ENCODE measurements at regions not wholly inside any gene's neighbourhood (a gene's known extent, or its start where the extent isn't known, plus 50 kb on each side); places are given as distances from the start of the nearest gene placed in this dataset.

- Histone ChIP-seq H3K4me2 (ENCODE audit: low read length) (no peak overlapping the region), H3K9me3 (ENCODE audit: control insufficient read depth, insufficient read depth, low read length) (no peaks in the 10 kb centered on the region), H3K27ac (ENCODE audit: low read depth, low read length) (no peak overlapping the region), H3K4me1 (ENCODE audit: control insufficient read depth, low read length) (no peaks in the 10 kb centered on the region), H4K20me1 (ENCODE audit: control insufficient read depth, insufficient read depth, low read depth, low read length) (no peaks in the 10 kb centered on the region), H3K36me3 (ENCODE audit: control insufficient read depth, low read length) (no peaks in the 10 kb centered on the region), H3F3A (ENCODE audit: control insufficient read depth, insufficient read depth) (no peaks in the 10 kb centered on the region), H3K27me3 (ENCODE audit: control insufficient read depth, low read length) (no peaks in the 10 kb centered on the region), H3K79me2 (ENCODE audit: control insufficient read depth, low read length) (no peaks in the 10 kb centered on the region), H3K4me3 (ENCODE audit: low read length) (no peak overlapping the region), H3K9me2 (replicated peaks; ENCODE audit: control insufficient read depth, low read length) (no peaks in the 10 kb centered on the region)
- TF ChIP-seq CTCF (IDR thresholded peaks at IDR 0.05; ENCODE audit: low read depth, low read length, poor library complexity, severe bottlenecking) (peak; percentile 21), EZH2phosphoT487 (IDR thresholded peaks at IDR 0.05; ENCODE audit: borderline replicate concordance, low read length) (no peak)
Observed at GRCh38 chr1:5620997-5621396, 371.2 kb downstream of the NPHP4 start.

- Histone ChIP-seq H3K4me1 (ENCODE audit: control insufficient read depth, low read length) (no peaks in the 10 kb centered on the region), H3K9me3 (ENCODE audit: control insufficient read depth, insufficient read depth, low read length) (no peaks in the 10 kb centered on the region), H3K4me3 (ENCODE audit: low read length) (no peak overlapping the region), H3K79me2 (ENCODE audit: control insufficient read depth, low read length) (no peaks in the 10 kb centered on the region), H3K36me3 (ENCODE audit: control insufficient read depth, low read length) (no peaks in the 10 kb centered on the region), H3K27me3 (ENCODE audit: control insufficient read depth, low read length) (no peaks in the 10 kb centered on the region), H3F3A (ENCODE audit: control insufficient read depth, insufficient read depth) (no peaks in the 10 kb centered on the region), H4K20me1 (ENCODE audit: control insufficient read depth, insufficient read depth, low read depth, low read length) (no peaks in the 10 kb centered on the region), H3K4me2 (ENCODE audit: low read length) (no peak overlapping the region), H3K9me2 (replicated peaks; ENCODE audit: control insufficient read depth, low read length) (no peaks in the 10 kb centered on the region), H3K27ac (ENCODE audit: low read depth, low read length) (no peak overlapping the region)
- TF ChIP-seq CTCF (IDR thresholded peaks at IDR 0.05; ENCODE audit: low read depth, low read length, poor library complexity, severe bottlenecking) = no peak
- TF ChIP-seq EZH2phosphoT487 (IDR thresholded peaks at IDR 0.05; ENCODE audit: borderline replicate concordance, low read length) = no peak
Observed at GRCh38 chr1:5620418-5620817, 371.8 kb downstream of the NPHP4 start.

GRCh38 chr1:5619469-5619868 lies 372.8 kb downstream of the NPHP4 start:
- Histone ChIP-seq H3K4me3 (ENCODE audit: low read length) (no peak overlapping the region), H3K4me1 (ENCODE audit: control insufficient read depth, low read length) (no peaks in the 10 kb centered on the region), H3K27me3 (ENCODE audit: control insufficient read depth, low read length) (no peaks in the 10 kb centered on the region), H3K9me3 (ENCODE audit: control insufficient read depth, insufficient read depth, low read length) (no peaks in the 10 kb centered on the region), H3K79me2 (ENCODE audit: control insufficient read depth, low read length) (no peaks in the 10 kb centered on the region), H3K9me2 (replicated peaks; ENCODE audit: control insufficient read depth, low read length) (no peaks in the 10 kb centered on the region), H3K27ac (ENCODE audit: low read depth, low read length) (no peak overlapping the region), H3K4me2 (ENCODE audit: low read length) (no peak overlapping the region), H3F3A (ENCODE audit: control insufficient read depth, insufficient read depth) (no peaks in the 10 kb centered on the region), H4K20me1 (ENCODE audit: control insufficient read depth, insufficient read depth, low read depth, low read length) (no peaks in the 10 kb centered on the region), H3K36me3 (ENCODE audit: control insufficient read depth, low read length) (no peaks in the 10 kb centered on the region)
- TF ChIP-seq CTCF (IDR thresholded peaks at IDR 0.05; ENCODE audit: low read depth, low read length, poor library complexity, severe bottlenecking) (no peak), EZH2phosphoT487 (IDR thresholded peaks at IDR 0.05; ENCODE audit: borderline replicate concordance, low read length) (no peak)

GRCh38 chr1:5617546-5617945 lies 374.7 kb downstream of the NPHP4 start:
- H3K4me3 ChIP-seq (ENCODE audit: low read length) = no peak overlapping the region
- no peaks in the 10 kb centered on the region for H3K79me2 ChIP-seq (ENCODE audit: control insufficient read depth, low read length)
- H3F3A ChIP-seq (ENCODE audit: control insufficient read depth, insufficient read depth) = no peaks in the 10 kb centered on the region
- TF ChIP-seq CTCF (IDR thresholded peaks at IDR 0.05; ENCODE audit: low read depth, low read length, poor library complexity, severe bottlenecking) = no peak
- TF ChIP-seq EZH2phosphoT487 (IDR thresholded peaks at IDR 0.05; ENCODE audit: borderline replicate concordance, low read length) = no peak
- H3K4me2 ChIP-seq (ENCODE audit: low read length) = no peak overlapping the region
- H3K36me3 ChIP-seq (ENCODE audit: control insufficient read depth, low read length) = no peaks in the 10 kb centered on the region
- H3K4me1 ChIP-seq (ENCODE audit: control insufficient read depth, low read length) = no peaks in the 10 kb centered on the region
- H3K27ac ChIP-seq (ENCODE audit: low read depth, low read length) = no peak overlapping the region
- no peaks in the 10 kb centered on the region for H3K27me3 ChIP-seq (ENCODE audit: control insufficient read depth, low read length)
- no peaks in the 10 kb centered on the region for H3K9me3 ChIP-seq (ENCODE audit: control insufficient read depth, insufficient read depth, low read length)
- no peaks in the 10 kb centered on the region for H4K20me1 ChIP-seq (ENCODE audit: control insufficient read depth, insufficient read depth, low read depth, low read length)
- H3K9me2 ChIP-seq (replicated peaks; ENCODE audit: control insufficient read depth, low read length) = no peaks in the 10 kb centered on the region

Data from DOHH2 (cell line).